GM21526 (cell line): ENCODE measurements at regions not wholly inside any gene's neighbourhood (a gene's known extent, or its start where the extent isn't known, plus 50 kb on each side); places are given as distances from the start of the nearest gene placed in this dataset.
"Not testable (repeated sequence)": the region's sequence is repeated elsewhere in the genome, so short reads cannot be mapped to it uniquely, and the experiment has no call there.

Experiments used
- ATAC-seq: cut with Tn5 transposase; IDR thresholded peaks from one replicate; pipeline ENCODE4 v1.9.1; 2021; ENCODE audit warnings: moderate library complexity; ENCODE audit not compliant: unreplicated experiment, low FRiP score

- no peak for ATAC-seq
Measured at GRCh38 chr1:208461680-208462079, 217.5 kb upstream of the PLXNA2 start.

DNA sequence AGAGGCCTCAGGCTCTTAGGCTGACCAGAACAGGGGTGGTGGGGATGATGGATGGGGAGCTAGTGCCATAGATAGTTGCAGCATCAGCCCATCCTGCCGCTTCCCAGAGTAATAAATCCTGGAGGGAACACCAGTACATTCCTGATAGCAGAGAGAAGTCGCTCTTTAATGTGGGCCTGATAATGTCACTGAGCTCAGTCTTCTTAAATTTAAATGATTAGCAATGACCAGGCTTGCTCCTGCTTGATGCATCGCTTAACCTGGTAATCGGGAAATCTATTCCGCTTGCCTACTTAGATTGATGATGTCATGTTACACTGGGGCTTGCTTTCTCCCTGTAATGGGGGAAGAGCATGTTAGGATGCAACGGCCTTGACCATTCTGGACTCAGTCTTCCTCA lies 218.6 kb upstream of the PLXNA2 start:
- ATAC-seq: no peak

DNA sequence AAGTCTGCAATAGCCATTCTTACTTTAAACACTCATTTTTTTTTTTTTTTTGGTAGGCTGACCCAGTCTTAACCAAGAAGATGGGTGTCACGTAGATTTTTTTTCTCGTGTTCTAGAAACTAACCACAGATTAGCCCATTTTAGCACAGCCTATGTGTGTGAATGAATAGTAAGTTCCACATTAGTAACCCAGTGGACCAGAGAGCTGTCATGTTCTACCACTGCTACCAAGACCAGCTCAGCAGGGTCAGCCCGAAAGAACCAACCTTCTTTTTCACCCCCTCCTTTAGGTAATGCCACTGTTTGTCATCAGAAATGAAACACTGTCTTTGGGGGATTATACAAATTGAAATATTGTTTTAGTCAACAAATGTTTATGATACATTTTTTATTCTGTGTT lies 221.1 kb upstream of the PLXNA2 start:
- no peak for ATAC-seq

GRCh38 chr1:208465786-208466590 lies 221.8 kb upstream of the PLXNA2 start:
- ATAC-seq: no peak

DNA sequence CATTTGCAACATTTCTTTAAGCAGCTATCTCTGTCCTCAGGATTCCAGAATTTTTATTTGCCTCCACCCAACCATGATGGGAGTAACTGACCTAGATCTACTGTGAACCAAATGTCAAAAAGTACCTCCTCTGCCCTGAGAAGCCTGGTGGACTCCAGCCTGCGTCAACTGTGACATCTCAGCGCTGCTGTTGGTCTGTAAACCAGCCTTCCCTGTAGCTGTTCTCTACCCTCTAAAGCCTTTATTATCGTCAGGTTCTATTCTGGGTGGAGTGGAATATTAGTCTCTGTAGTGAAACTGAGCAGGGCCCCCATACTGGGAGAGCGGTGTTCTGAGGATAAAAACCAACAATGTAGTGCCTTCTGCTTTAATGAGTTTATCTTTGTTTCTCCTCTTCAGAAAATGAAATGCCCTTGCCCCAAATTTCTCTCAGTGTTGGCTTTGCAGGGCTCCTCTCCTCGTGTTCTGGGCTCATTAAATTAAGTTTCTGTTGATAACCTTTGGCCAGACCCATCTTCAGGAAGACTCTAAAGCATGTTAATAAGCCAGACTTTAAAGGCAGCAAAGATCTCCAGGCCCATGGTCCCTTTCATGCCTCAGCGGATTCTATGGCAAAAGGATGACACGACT lies 223.1 kb upstream of the PLXNA2 start:
- ATAC-seq: no peak

DNA sequence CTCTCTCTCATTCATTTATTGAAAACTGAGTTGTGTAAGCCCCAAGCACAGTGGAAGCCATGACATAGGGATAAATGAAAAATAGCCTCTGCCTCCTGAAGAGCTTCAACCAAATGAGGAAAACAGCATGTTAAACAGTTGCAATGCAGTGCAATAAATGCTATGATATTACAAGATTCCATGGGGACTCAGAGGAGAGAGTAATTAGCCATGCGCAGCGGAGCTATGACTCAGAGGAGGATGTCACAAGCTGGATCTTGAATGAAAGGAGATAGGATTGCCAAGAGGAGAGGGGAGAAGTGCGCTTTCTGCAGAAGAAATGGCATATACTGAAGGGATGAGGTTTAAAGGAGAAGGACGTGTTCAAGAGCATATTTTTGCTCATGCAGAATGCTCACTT lies 231.3 kb upstream of the PLXNA2 start:
- ATAC-seq: no peak

- no peak for ATAC-seq
Measured at GRCh38 chr1:208475951-208476845, 232.0 kb upstream of the PLXNA2 start.

DNA sequence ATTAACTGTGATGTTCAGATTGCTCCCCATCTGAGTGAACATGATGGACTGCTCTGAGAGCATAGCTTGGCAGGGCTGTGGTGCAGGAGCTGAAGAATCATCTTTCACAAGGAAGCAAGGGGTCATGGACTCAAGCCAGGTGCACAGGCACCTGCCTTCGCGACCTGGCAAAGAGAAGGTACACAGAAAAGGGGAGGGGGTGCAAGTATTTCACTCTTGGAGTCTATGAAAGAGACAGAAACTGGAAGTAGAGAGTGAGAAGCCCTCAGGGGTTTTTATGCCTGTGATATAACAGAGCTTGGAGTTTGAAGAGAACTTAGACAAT lies 232.6 kb upstream of the PLXNA2 start:
- ATAC-seq: no peak

GRCh38 chr1:208479435-208479834 lies 235.3 kb upstream of the PLXNA2 start:
- ATAC-seq: no peak

GRCh38 chr1:208485512-208485911 lies 241.3 kb upstream of the PLXNA2 start:
- ATAC-seq: no peak

GRCh38 chr1:208486677-208487076 lies 242.5 kb upstream of the PLXNA2 start:
- no peak for ATAC-seq

- not testable (repeated sequence) for ATAC-seq
Measured at GRCh38 chr1:208488432-208488831, 244.2 kb upstream of the PLXNA2 start.

DNA sequence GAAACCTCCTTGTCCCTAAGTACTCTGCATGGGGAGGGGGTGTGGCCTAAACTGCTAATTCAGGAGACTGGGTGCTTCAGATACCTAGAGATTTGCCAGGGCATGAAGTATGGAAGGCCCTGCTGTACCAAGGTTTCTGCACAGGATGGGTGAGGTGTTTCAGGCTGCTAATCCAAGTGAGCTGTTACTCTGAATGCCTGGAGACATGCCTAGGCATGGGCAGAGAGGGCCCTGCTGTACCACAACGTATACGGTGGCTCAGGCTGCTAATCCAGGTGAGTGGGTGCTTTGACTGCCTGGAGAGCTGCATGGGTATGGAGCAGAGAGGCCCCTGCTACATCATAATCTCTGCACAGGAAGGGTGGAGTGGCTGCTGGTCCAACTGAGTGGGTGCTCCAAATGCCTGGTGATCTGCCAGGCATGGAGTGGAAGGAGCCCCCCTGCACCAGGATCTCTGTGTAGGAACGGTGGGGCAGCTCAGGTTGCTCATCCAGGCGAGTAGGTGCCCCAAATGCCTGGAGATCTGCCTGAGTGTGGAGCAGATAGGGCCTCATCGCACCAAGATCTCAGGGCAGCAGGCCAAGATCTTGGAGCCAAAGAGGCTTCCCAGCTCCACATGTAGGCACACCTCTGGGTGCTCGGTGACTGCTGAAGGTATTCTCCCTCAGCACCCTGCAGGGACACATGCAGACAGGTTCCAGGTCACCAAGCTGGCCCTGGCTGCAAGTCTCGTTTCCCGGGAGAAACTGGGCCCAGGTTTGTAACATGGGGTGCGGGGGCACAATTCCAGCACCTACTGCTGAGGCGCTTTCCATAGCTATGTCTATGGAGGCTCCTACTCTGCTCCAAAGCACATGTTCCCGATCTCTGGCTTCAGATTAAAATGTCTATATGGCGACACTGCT lies 252.5 kb upstream of the PLXNA2 start:
- no peak for ATAC-seq

DNA sequence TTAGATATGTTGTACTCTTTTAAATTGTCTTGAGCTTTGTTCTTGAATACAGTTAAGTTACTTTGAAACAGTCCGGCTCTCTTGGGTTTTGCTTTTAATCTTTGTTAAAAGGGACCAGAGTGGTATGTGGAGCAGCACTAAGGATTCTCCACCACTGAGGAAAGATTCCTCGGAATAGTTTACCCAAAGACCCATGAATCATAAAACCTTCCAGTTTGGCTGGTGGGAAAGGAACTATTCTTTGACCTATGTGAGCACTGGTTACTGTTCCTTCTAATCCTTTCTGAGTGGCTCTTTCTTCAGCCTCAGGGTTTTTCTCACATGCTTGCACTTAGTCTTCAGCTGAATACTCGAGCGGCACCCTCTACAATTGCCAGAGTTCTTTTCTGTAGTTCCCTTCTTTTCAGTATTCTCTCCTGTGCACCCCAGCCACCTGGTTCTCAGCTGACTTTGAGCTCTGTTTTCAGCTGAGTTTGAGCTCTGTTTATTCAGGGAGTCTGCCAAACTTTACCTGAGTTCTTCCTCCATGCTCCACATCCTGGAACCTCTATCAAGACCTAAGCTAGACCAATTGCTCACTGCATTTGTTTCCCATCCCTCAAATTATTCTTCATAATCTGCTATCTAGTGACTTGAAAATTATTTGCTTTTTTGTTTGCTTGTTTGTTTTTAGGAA lies 253.8 kb upstream of the PLXNA2 start:
- ATAC-seq: no peak

DNA sequence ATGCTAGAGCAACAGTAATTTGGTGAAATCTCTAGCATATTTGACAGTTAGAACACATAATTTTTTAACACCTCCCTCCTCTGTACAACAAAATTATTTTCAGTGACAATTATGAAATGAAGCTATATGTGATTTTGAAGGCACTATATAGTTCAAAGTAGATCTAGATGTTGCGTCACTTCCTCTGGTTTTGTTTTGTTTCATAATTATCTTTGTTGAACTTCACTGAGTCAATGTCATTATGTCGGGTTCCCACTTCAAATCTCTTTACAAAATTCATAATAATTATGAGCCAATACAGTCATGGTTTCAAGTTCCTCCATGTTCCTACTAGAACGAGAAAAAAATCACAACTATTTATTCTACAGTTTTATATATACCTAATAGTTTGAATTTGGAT lies 254.8 kb upstream of the PLXNA2 start:
- no peak for ATAC-seq

DNA sequence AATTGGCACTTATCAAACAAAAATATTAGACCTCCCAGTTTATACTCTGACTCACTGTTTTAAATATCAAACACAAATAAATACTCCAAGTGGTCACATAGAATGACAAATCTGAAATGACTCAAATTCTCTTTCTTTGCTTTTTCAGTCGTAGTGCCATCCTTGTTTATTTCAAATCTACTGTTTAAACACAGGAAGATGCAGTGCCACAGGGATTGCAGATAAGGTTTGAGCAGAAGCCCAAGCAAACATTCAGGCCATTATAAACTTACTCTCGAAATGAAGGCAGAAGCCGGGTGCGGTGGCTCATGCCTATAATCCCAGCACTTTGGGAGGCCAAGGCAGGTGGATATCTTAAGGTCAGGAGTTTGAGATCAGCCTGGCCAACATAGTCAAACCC lies 255.4 kb upstream of the PLXNA2 start:
- ATAC-seq: no peak

DNA sequence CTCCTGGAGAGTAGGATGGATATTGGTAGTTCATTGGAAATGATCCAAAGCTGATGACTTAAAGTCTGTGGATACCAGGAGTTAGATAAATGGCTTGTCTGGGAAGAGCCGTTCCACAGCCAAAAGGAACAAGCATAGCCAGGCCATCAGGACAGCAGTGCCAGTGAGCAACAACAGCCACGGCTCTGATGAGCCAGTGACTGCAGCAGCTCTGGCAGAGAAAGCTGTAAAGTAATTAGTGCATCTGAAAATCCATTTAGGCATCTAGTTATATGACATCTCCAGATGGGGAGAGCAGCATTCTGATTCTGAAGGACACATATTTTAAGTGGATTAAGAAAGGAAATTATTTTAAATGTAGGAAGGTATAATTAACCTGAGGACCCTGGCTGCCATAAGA lies 256.2 kb upstream of the PLXNA2 start:
- ATAC-seq: no peak

DNA sequence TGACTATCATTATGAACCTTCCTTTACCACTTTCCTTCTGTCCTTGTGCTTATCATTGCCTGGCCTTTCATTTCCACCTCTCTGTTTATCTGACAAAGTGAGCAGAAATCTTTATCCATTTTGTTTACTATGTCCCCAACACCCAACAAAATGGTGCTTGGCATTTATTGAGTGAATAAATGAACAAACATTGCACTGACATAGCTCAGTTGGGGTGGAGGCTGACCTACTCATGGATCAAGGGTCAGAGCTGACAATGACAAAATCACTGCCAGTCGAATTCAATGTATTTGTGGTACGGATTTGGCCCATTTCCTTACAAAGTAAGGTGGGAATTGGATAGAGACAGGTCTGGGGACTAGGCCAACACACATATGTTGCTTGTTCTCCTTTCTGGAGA lies 257.4 kb upstream of the PLXNA2 start:
- ATAC-seq: no peak

DNA sequence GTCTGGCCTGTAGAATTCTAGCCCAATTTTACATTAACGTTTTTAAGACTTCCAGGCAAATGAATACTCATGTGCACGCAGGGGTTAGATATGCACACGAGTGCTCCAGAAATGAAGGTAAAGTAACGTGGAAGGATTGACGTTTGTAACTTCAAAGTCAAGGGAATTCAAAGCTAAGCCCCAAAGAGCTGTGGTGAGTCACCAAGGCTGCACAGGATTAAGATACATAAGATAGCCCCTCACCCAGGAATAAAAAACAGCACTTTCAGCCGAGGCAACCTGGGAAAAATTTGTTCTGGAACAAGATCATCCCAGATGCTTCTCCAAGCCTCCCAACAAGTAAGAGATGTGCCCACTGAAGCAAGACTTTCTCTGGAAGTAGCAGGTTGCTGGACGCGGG lies 259.6 kb upstream of the PLXNA2 start:
- ATAC-seq: no peak

DNA sequence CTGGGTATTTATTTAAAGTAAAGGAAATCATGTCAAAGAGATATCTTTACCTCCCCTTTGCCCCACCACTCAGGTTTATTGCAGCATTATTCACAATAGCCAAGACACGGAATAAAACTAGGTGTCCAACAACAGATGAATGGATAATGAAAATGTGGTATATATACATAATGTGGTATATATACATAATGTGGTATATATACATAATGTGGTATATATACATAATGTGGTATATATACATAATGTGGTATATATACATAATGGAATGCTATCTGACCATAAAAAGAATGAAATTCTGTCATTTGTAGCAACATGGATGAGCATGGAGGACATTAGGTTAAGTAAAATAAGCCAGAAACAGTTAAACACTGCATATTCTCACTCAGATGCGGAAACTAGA lies 262.6 kb upstream of the PLXNA2 start:
- no peak for ATAC-seq
